HG03442 (cell line): ENCODE measurements at regions not wholly inside any gene's neighbourhood (a gene's known extent, or its start where the extent isn't known, plus 50 kb on each side); places are given as distances from the start of the nearest gene placed in this dataset.

Source experiments
- ATAC-seq: cut with Tn5 transposase; IDR thresholded peaks from one replicate; pipeline ENCODE4 v1.9.1; 2021; ENCODE audit warnings: mild to moderate bottlenecking, moderate library complexity; ENCODE audit not compliant: unreplicated experiment

- ATAC-seq = no peak
These were observed 941.6 kb upstream of the CDH8 start for GRCh38 chr16:62977876-62978275.

- ATAC-seq = no peak
These were observed 938.2 kb upstream of the CDH8 start for GRCh38 chr16:62974424-62974823.

- no peak for ATAC-seq
These were observed 934.6 kb upstream of the CDH8 start for GRCh38 chr16:62970851-62971250.

DNA sequence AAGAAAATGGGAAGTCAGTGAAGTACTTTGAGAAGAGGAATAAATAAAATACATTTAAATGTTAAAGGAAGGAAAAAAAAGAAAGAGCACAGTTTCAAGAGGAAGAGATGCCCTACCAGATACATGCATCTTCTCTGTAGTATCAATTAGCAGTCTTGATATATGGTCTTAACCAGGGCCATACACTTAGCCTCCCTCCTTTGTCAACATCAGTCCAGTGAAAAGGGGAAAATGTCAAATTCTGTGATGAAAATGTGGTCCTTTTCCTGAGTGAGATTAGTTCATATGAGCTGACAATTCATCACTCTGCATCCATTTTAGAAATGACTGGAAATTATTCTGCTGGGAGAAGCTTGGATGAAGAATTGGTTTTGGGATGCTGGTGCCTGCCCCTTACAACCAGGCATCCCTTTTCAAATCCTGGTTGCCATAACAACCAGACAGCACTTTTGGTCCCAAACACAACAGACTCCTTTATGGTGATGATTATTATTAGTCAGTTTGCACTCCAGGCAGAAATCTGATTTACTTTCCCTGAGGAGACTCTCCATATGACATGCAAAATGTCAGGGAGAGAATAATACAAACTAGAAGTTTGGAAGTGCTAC is 933.6 kb upstream of the CDH8 start:
- no peak for ATAC-seq

GRCh38 chr16:62967611-62968010 is 931.4 kb upstream of the CDH8 start:
- no peak for ATAC-seq

DNA sequence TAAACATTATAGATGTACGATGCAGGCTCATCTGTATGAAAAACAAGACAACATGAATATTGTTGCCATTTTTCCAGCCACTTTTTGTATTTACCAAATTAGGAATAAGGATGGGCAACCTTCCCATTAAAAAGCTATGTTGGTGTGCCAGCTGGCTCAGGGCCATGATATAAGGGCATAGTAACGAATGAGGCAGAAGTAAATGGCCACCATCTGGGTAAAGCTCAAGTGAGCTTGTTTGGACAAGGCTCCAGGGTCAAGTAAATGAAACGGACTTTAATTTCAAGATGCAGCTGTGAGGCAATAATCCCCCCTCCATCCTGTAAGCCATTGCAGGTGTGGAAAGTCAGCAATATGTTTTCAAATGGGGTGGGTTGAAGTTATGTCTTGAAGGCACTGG is 930.9 kb upstream of the CDH8 start:
- ATAC-seq = no peak

DNA sequence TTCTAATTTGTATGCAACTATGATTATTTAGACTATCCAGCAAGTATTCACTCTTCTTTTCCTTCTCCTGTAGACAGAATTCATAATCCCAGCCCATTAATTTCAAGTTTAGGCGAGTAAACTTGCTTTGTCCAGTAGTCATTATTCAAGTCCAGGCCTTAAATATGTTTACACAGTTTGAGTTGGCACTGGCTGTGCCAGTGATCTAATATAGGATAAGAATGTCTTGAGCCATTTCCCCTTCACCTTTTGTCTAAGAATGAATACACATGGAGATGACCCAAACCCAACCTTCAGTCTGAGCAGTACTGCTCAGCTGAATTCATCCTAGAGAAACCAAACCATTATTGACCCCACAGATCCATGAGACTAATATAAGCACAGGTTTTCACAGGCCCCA is 930.4 kb upstream of the CDH8 start:
- no peak for ATAC-seq

DNA sequence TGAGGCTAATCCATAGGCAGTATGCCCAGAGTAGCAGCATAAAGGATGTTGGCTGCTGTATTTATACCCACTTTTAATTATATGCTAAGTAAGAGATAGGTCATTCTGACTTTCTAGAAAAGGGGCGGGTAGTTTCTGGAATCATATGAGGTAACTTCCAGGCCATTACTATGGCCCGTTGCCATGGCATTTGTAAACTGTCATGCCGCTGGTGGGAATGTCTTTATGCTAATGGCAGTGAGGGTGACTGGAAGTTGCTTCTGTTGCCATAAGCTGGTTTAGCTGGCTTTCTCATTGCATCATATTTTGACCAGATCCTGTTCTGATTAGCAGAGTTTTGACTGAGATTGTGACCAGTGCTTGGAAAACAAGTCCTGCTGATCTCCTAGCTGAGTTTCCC is 929.6 kb upstream of the CDH8 start:
- ATAC-seq = no peak

GRCh38 chr16:62963846-62964245 is 927.6 kb upstream of the CDH8 start:
- ATAC-seq = no peak

GRCh38 chr16:62955033-62955349 is 918.8 kb upstream of the CDH8 start:
- no peak for ATAC-seq

GRCh38 chr16:62954144-62955032 is 918.1 kb upstream of the CDH8 start:
- no peak for ATAC-seq

- ATAC-seq = no peak
These were observed 914.1 kb upstream of the CDH8 start for GRCh38 chr16:62950351-62950750.

GRCh38 chr16:62940569-62940968 is 904.3 kb upstream of the CDH8 start:
- ATAC-seq = no peak

GRCh38 chr16:62939687-62940086 is 903.4 kb upstream of the CDH8 start:
- no peak for ATAC-seq

- ATAC-seq = no peak
These were observed 897.7 kb upstream of the CDH8 start for GRCh38 chr16:62933929-62934328.

GRCh38 chr16:62929593-62929992 is 893.4 kb upstream of the CDH8 start:
- ATAC-seq = no peak

DNA sequence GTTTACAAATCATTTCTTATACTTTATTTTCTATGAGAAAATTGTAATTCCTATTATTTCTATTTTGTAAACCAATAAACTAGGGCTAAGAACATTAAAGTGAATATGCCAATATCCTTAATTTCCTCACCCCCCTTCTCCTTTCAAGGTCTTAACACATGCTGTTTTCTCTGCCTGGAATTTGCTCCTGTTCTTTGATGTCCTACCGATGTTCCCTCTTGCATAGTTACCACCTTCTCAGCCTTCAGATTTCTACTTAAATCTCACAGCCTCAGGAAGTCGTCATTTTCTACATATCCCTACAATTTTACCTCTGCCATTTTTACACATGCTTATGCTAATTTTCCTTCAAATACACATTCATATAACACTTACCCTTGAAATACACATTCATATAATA is 890.9 kb upstream of the CDH8 start:
- ATAC-seq = no peak

DNA sequence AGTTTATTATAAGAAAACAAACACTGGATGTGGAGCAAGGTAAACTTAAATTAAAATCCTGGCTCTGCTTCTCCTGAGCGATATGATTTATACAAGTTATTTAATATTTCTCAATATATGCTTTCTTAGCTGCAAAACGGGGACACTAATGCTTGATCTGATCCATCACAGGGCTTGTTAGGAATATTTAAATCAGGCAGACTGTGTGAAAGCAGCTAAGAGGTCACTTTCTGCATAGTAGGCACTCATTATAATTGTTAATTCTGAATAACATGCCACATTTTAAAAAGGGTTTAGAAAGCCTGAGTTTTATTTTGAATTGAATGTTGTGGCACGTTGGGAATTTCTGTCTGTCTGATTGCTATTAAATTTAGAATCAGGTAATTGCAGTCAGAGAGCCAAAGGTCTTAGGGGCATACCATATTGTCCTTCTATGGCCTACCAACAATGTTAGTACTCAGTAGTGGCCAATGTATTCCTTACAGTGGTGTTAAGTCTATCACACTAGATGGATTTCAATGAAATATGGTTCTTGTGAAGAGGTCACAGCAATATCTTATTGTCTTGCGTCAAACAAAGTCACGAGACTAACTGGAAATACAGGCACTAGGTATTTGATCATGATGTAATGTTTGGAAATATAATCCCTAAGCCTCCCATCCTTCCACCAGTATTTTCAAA is 890.0 kb upstream of the CDH8 start:
- ATAC-seq = no peak

DNA sequence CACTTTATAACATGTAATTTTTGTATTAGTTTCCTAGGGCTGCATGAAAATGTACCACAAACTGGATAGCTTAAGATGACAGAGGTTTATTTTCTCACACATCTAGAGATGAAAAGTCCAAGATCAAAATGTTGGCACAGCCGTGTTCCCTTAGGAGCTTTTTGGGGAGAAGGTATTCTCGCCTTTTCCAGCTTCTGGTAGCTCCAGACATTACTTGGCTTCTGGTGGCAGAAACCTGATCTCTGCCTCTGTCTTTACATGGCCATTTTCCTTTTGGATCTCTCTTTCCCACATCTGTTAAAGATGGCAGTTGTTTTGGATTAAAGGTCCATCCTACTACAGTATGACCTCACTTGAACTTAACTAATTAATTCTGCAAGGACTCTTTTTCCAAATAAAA is 885.7 kb upstream of the CDH8 start:
- ATAC-seq = no peak

GRCh38 chr16:62913924-62914323 is 877.7 kb upstream of the CDH8 start:
- no peak for ATAC-seq

GRCh38 chr16:62913333-62913732 is 877.1 kb upstream of the CDH8 start:
- ATAC-seq = no peak

- no peak for ATAC-seq
These were observed 873.4 kb upstream of the CDH8 start for GRCh38 chr16:62909597-62909996.
